Smooth muscle cell (in vitro differentiated cells): ENCODE measurements at regions not wholly inside any gene's neighbourhood (a gene's known extent, or its start where the extent isn't known, plus 50 kb on each side); places are given as distances from the start of the nearest gene placed in this dataset.

Source experiments
- DNase-seq: peaks from one replicate; lab custom pipeline; 2025; ENCODE audit not compliant: unreplicated experiment; lab: John Stamatoyannopoulos, UW
- H2AFZ ChIP-seq: fragments of 200-600 bp; sonication (generic); 2 replicates; pipeline ENCODE4 v1.6.0; 2016; ENCODE audit warnings: antibody characterized with exemption, low read depth, mild to moderate bottlenecking
- H3F3A ChIP-seq: fragments of 200-600 bp; sonication (generic); 2 replicates; pipeline ENCODE4 v1.6.0; 2017; ENCODE audit warnings: antibody characterized with exemption, low read depth
- H3K27ac ChIP-seq: fragments of 200-600 bp; sonication (generic); 2 replicates; pipeline ENCODE4 v1.5.1; 2016; ENCODE audit warnings: low read depth, mild to moderate bottlenecking
- H3K27me3 ChIP-seq: fragments of 200-600 bp; sonication (generic); 2 replicates; pipeline ENCODE4 v1.6.1; 2016; ENCODE audit warnings: low read depth, mild to moderate bottlenecking
- H3K36me3 ChIP-seq: fragments of 200-600 bp; sonication (generic); 2 replicates; pipeline ENCODE4 v1.5.1; 2016; ENCODE audit warnings: low read depth
- H3K4me1 ChIP-seq: fragments of 200-600 bp; sonication (generic); 2 replicates; pipeline ENCODE4 v1.5.1; 2016; ENCODE audit warnings: low read depth
- H3K4me2 ChIP-seq: fragments of 200-600 bp; sonication (generic); 2 replicates; pipeline ENCODE4 v1.6.0; 2016; ENCODE audit warnings: mild to moderate bottlenecking
- H3K4me3 ChIP-seq: fragments of 200-600 bp; sonication (generic); 2 replicates; pipeline ENCODE4 v1.5.1; 2016; ENCODE audit warnings: mild to moderate bottlenecking
- H3K79me2 ChIP-seq: fragments of 200-600 bp; sonication (generic); 2 replicates; pipeline ENCODE4 v1.6.0; 2016; ENCODE audit warnings: low read depth, mild to moderate bottlenecking
- H3K9ac ChIP-seq: fragments of 200-600 bp; sonication (generic); 2 replicates; pipeline ENCODE4 v1.6.0; 2016; ENCODE audit warnings: low read depth
- H3K9me3 ChIP-seq: fragments of 200-600 bp; sonication (generic); replicated peaks from 2 replicates; pipeline ENCODE4 v1.5.1; 2016; ENCODE audit warnings: low read depth
- H4K20me1 ChIP-seq: fragments of 200-600 bp; sonication (generic); 2 replicates; pipeline ENCODE4 v1.6.0; 2016; ENCODE audit warnings: low read depth
- CTCF ChIP-seq: fragments of 200-600 bp; sonication (generic); IDR thresholded peaks from 2 replicates; pipeline ENCODE4 v1.5.1; 2017; ENCODE audit warnings: borderline replicate concordance, mild to moderate bottlenecking, antibody characterized with exemption; ENCODE audit not compliant: insufficient read depth, poor library complexity, severe bottlenecking
- WGBS: methylation state at CpG from one replicate; pipeline ENCODE4 v1.1.7; 2016; ENCODE audit warnings: low lambda C conversion rate; 5-methylcytosine and 5-hydroxymethylcytosine counted together

DNA sequence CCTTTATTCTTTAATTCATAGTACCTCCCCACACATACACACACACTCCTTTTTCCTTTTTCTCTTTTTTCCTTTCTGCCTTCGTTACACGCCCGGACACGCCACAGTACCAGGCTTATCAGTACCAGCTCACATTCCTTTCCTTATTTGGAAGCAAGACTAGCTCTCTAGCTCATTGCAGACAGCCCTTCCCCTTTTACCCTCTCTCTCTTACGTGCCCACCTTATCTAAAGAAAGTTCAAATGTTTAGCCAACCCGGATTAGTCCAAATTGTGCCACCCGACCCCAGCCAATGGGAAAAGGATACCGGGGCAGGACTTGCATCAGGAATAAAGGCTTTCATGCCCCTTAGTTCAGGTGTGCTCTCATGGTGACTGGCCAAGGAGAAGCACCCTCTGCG lies 194.7 kb upstream of the VCX3A start:
- Histone ChIP-seq H4K20me1 (no peaks in the 10 kb centered on the region), H2AFZ (no peak overlapping the region), H3K27ac (no peak overlapping the region), H3K4me3 (no peak overlapping the region), H3K79me2 (no peaks in the 10 kb centered on the region), H3K4me2 (no peak overlapping the region), H3K9me3 (no peaks in the 10 kb centered on the region), H3K4me1 (no peaks in the 10 kb centered on the region), H3K36me3 (no peaks in the 10 kb centered on the region), H3K9ac (no peak overlapping the region), H3F3A (no peaks in the 10 kb centered on the region), H3K27me3 (no peaks in the 10 kb centered on the region)
- WGBS, result 61% methylated on average over 9 of the region's 9 CpGs
- no peak for DNase-seq
- TF ChIP-seq CTCF, result no peak

- no peaks in the 10 kb centered on the region for H4K20me1 ChIP-seq
- WGBS, result 85% methylated on average over 6 of the region's 6 CpGs
Observed at GRCh38 chrX:6718766-6719165, 183.8 kb upstream of the VCX3A start.

DNA sequence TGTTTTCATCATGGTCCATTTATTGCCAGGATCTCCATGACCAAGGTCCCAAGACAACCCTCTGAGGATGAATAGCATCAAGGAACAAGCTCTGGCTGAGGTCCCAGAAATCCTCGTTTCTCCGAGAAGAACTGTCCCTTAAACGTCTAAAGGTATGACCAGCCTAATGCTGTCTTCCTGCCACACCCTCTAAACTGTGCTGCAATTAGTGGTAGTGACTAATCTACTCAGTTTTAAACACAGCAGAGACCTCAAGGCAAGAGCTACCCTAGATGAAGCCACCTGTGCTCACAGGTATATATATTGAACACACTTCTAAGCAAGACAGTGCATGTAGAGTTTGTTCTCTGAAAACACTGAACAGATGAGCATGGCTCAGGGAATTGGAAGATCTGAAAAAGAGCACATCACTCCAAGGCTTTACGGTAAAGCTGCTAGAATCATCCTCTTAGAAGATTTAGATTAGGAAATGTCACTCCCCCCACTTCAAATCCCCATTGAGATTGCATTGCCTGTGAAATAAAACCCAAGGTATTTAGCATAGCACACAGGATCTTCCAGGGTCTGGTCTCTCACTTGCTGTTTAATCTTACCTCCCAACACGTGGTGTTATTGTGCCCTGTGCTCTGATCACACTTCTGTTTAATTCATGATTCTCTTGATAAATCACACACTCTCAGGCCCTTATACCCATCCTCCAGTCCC lies 173.9 kb upstream of the VCX3A start:
- Histone ChIP-seq H3K9me3 (no peaks in the 10 kb centered on the region), H3K79me2 (no peaks in the 10 kb centered on the region), H4K20me1 (no peaks in the 10 kb centered on the region), H3K4me1 (no peaks in the 10 kb centered on the region), H3K27me3 (no peaks in the 10 kb centered on the region), H3K9ac (no peak overlapping the region), H3K4me2 (no peak overlapping the region), H2AFZ (no peak overlapping the region), H3K4me3 (no peak overlapping the region), H3F3A (no peaks in the 10 kb centered on the region), H3K36me3 (no peaks in the 10 kb centered on the region), H3K27ac (no peak overlapping the region)
- TF ChIP-seq CTCF, result no peak
- 55% methylated on average over 5 of the region's 5 CpGs for WGBS
- no peak for DNase-seq

More at GRCh38 chrX:6718766-6719165, 183.8 kb upstream of the VCX3A start:
- Histone ChIP-seq H3K27me3 (no peaks in the 10 kb centered on the region), H2AFZ (no peak overlapping the region), H3K79me2 (no peaks in the 10 kb centered on the region), H3F3A (no peaks in the 10 kb centered on the region), H3K9ac (no peak overlapping the region), H3K4me1 (no peaks in the 10 kb centered on the region), H3K4me3 (no peak overlapping the region), H3K9me3 (no peaks in the 10 kb centered on the region), H3K4me2 (no peak overlapping the region), H3K27ac (no peak overlapping the region), H3K36me3 (no peaks in the 10 kb centered on the region)
- DNase-seq, result no peak
- TF ChIP-seq CTCF, result no peak

GRCh38 chrX:6708041-6708440 lies 173.1 kb upstream of the VCX3A start:
- no peak overlapping the region for H3K4me2 ChIP-seq
- no peak overlapping the region for H3K27ac ChIP-seq
- H3F3A ChIP-seq, result no peaks in the 10 kb centered on the region
- H3K4me3 ChIP-seq, result no peak overlapping the region
- no peaks in the 10 kb centered on the region for H3K27me3 ChIP-seq
- no peak overlapping the region for H2AFZ ChIP-seq
- H4K20me1 ChIP-seq, result no peaks in the 10 kb centered on the region
- H3K4me1 ChIP-seq, result no peaks in the 10 kb centered on the region
- WGBS, result 35% methylated on average over 1 of the region's 1 CpG
- no peak overlapping the region for H3K9ac ChIP-seq
- H3K9me3 ChIP-seq, result no peaks in the 10 kb centered on the region
- TF ChIP-seq CTCF, result no peak
- no peaks in the 10 kb centered on the region for H3K36me3 ChIP-seq
- DNase-seq, result no peak
- H3K79me2 ChIP-seq, result no peaks in the 10 kb centered on the region
